ENCODE measurements at regions not wholly inside any gene's neighbourhood (a gene's known extent, or its start where the extent isn't known, plus 50 kb on each side); places are given as distances from the start of the nearest gene placed in this dataset.

DNA sequence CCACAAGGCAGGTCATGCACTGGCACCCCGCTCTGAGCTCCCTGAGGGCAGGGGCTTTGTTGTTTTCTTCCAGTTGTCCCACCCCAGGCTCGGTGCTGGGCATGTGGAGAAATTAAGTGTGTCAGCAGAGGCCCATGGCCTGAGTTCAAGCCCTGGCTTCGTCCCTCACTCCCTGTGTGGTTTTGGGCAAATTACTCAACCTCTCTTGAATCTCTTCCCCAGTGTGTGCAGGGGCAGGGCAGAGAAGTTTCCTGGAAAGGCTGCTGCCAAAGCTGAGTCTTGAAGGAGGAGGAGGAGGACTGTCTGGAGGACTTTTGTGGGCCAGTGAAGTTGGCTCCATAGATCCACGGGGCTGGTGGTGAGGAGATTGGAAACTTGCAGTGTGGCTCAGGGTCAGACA is 138.1 kb upstream of the E2F8 start:
- H3K27me3 Mint-ChIP-seq, result peaks cover 14% of the 10 kb centered on the region
- intact Hi-C loops (cut with micrococcal nuclease), result no loop called here
- CTCF ChIA-PET, result no interaction called here

DNA sequence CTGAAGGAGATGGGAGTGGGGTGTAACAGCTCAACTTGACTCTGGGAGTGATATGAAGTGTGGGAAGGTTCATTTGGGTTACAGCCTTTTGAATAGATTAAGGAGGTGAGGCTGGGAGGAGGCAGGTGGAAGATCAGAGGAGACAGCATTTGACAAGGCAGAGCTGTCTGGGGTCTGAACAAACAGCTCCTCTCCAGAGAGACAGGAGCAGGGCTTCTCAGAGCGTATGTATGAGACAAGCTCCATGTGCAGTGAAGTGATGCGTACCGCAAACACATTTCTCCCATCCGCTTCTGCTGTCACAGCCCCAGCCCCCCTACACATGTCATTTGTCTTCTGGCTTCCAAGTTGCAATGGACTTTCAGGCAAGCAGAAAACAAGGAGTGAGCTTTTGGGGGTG is 137.1 kb upstream of the E2F8 start:
- no peak for ATAC-seq
- Mint-ChIP-seq H3K4me1 (ENCODE audit: low read depth) (no peaks in the 10 kb centered on the region), H3K9me3 (no peaks in the 10 kb centered on the region), H3K27me3 (peaks cover 17% of the 10 kb centered on the region), H3K4me3 (no peak overlapping the region), H3K36me3 (ENCODE audit: low read depth) (no peaks in the 10 kb centered on the region), H3K27ac (no peak overlapping the region)
- ChIA-PET CTCF (no interaction called here), POLR2A (no interaction called here)
- no peak for DNase-seq
- intact Hi-C loops (cut with micrococcal nuclease), result no loop called here
- TF ChIP-seq, protein P1, sequence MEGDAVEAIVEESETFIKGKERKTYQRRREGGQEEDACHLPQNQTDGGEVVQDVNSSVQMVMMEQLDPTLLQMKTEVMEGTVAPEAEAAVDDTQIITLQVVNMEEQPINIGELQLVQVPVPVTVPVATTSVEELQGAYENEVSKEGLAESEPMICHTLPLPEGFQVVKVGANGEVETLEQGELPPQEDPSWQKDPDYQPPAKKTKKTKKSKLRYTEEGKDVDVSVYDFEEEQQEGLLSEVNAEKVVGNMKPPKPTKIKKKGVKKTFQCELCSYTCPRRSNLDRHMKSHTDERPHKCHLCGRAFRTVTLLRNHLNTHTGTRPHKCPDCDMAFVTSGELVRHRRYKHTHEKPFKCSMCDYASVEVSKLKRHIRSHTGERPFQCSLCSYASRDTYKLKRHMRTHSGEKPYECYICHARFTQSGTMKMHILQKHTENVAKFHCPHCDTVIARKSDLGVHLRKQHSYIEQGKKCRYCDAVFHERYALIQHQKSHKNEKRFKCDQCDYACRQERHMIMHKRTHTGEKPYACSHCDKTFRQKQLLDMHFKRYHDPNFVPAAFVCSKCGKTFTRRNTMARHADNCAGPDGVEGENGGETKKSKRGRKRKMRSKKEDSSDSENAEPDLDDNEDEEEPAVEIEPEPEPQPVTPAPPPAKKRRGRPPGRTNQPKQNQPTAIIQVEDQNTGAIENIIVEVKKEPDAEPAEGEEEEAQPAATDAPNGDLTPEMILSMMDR (IDR thresholded peaks at IDR 0.05), result no peak

More for the DNA sequence above, 138.1 kb upstream of the E2F8 start:
- DNase-seq, result no peak
- no peak for ATAC-seq
- H3K27ac Mint-ChIP-seq, result no peak overlapping the region
- POLR2A ChIA-PET, result no interaction called here
- no peak overlapping the region for H3K4me3 Mint-ChIP-seq
- H3K9me3 Mint-ChIP-seq, result no peaks in the 10 kb centered on the region
- no peaks in the 10 kb centered on the region for H3K4me1 Mint-ChIP-seq (ENCODE audit: low read depth)
- TF ChIP-seq, protein P1 (IDR thresholded peaks at IDR 0.05), result no peak
- no peaks in the 10 kb centered on the region for H3K36me3 Mint-ChIP-seq (ENCODE audit: low read depth)

DNA sequence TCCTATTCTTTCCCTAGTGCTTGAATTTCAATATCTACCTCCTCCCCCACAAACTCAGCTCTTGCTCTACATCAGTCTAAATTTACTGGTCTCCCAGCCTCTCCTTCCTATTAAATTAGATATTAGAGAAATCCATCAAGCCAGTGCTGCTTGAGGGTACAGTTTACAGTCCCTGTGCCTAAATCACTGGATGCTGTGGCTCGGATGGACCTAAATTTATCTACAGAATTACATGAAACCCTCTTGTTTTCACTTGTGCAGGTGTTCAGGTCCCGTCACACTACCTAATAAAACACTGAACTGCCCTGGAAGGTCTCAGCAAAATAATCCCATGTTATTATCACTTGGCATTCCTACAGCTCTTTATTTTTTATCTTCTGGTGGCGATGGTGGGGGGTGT is 134.7 kb upstream of the E2F8 start:
- Mint-ChIP-seq H3K4me3 (no peak overlapping the region), H3K27me3 (peaks cover 13% of the 10 kb centered on the region), H3K27ac (no peak overlapping the region), H3K9me3 (no peaks in the 10 kb centered on the region), H3K36me3 (ENCODE audit: low read depth) (no peaks in the 10 kb centered on the region), H3K4me1 (ENCODE audit: low read depth) (no peaks in the 10 kb centered on the region)
- ChIA-PET CTCF (interaction anchor here (1.4 to 1.5 kb wide), 2 partner anchors 10 to 27 kb away, joined by 3 to 4 read pairs; no protein-coding TSS in a partner anchor), POLR2A (no interaction called here)
- no peak for DNase-seq
- no peak for ATAC-seq
- TF ChIP-seq, protein P1 (IDR thresholded peaks at IDR 0.05), result no peak
- intact Hi-C loops (cut with micrococcal nuclease), result no loop called here

- intact Hi-C loops (cut with micrococcal nuclease), result no loop called here
- H3K36me3 Mint-ChIP-seq (ENCODE audit: low read depth), result no peaks in the 10 kb centered on the region
- CTCF ChIA-PET, result interaction anchor here (1.4 to 1.5 kb wide), 2 partner anchors 12 to 26 kb away, joined by 3 to 4 read pairs; no protein-coding TSS in a partner anchor
Observed at GRCh38 chr11:19374151-19374569, 133.4 kb upstream of the E2F8 start.

DNA sequence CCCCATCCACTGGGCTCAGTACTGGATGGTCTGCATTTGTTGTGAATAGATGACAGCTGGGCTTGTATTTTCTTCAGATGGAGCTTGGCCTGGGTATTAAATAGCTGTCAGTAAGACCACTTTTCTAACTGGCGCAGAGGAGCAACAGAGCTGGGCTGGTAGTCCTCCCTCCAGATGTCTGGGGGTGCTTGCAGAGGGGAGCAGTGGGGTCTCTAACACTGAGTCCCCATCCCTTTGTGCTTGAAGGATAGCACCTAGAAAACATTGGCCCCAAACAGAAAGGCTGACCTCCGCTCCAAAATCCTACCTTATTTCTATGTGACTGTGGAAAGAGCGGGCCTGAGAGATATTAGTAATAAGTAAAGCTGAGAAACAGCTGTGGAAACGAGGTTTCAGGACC is 131.6 kb upstream of the E2F8 start:
- intact Hi-C loops (cut with micrococcal nuclease), result no loop called here

More at GRCh38 chr11:19374151-19374569, 133.4 kb upstream of the E2F8 start:
- Mint-ChIP-seq H3K4me3 (no peak overlapping the region), H3K27ac (no peak overlapping the region), H3K4me1 (ENCODE audit: low read depth) (no peaks in the 10 kb centered on the region), H3K9me3 (no peaks in the 10 kb centered on the region), H3K27me3 (peaks cover 8% of the 10 kb centered on the region)
- TF ChIP-seq, protein P1 (IDR thresholded peaks at IDR 0.05), result no peak
- DNase-seq (no peak), ATAC-seq (no peak)
- POLR2A ChIA-PET, result no interaction called here

More for the DNA sequence above, 131.6 kb upstream of the E2F8 start:
- ChIA-PET POLR2A (no interaction called here), CTCF (no interaction called here)
- ATAC-seq, result no peak
- TF ChIP-seq, protein P1 (IDR thresholded peaks at IDR 0.05), result no peak
- no peak for DNase-seq
- Mint-ChIP-seq H3K27ac (no peak overlapping the region), H3K27me3 (peaks cover 8% of the 10 kb centered on the region), H3K36me3 (ENCODE audit: low read depth) (no peaks in the 10 kb centered on the region), H3K4me1 (ENCODE audit: low read depth) (no peaks in the 10 kb centered on the region), H3K9me3 (no peaks in the 10 kb centered on the region), H3K4me3 (no peak overlapping the region)
